ENCODE measurements at regions not wholly inside any gene's neighbourhood (a gene's known extent, or its start where the extent isn't known, plus 50 kb on each side); places are given as distances from the start of the nearest gene placed in this dataset.

GRCh38 chr16:85348065-85348840 is 236.0 kb upstream of the CIBAR2 start:
- H3K36me3 Mint-ChIP-seq (ENCODE audit: low read depth): no peaks in the 10 kb centered on the region
- no peak for DNase-seq
- intact Hi-C loops (cut with DNase I, micrococcal nuclease): no loop called here
- POLR2A ChIA-PET: no interaction called here
- no peaks in the 10 kb centered on the region for H3K4me1 Mint-ChIP-seq
- H3K4me3 Mint-ChIP-seq: no peak overlapping the region
- CTCF ChIA-PET: interaction anchor here (0.6 to 1.2 kb wide), 8 partner anchors 12 to 594 kb away, joined by 3 to 4 read pairs (median 4); no protein-coding TSS in a partner anchor
- no peak overlapping the region for H3K27ac Mint-ChIP-seq
- no peaks in the 10 kb centered on the region for H3K9me3 Mint-ChIP-seq (ENCODE audit: low read depth)
- ATAC-seq: no peak
- no peaks in the 10 kb centered on the region for H3K27me3 Mint-ChIP-seq

- no peak for ATAC-seq
- Mint-ChIP-seq H3K27me3 (no peaks in the 10 kb centered on the region), H3K36me3 (ENCODE audit: low read depth) (no peaks in the 10 kb centered on the region), H3K9me3 (ENCODE audit: low read depth) (no peaks in the 10 kb centered on the region), H3K27ac (no peak overlapping the region), H3K4me1 (no peaks in the 10 kb centered on the region), H3K4me3 (no peak overlapping the region)
- no peak for DNase-seq
- ChIA-PET POLR2A (no interaction called here), CTCF (interaction anchor here (0.7 kb wide), 1 partner anchor 10 kb away, joined by 5 read pairs; no protein-coding TSS in a partner anchor)
- intact Hi-C loops (cut with DNase I, micrococcal nuclease): no loop called here
Measured at GRCh38 chr16:85348911-85349334, 236.7 kb upstream of the CIBAR2 start.

DNA sequence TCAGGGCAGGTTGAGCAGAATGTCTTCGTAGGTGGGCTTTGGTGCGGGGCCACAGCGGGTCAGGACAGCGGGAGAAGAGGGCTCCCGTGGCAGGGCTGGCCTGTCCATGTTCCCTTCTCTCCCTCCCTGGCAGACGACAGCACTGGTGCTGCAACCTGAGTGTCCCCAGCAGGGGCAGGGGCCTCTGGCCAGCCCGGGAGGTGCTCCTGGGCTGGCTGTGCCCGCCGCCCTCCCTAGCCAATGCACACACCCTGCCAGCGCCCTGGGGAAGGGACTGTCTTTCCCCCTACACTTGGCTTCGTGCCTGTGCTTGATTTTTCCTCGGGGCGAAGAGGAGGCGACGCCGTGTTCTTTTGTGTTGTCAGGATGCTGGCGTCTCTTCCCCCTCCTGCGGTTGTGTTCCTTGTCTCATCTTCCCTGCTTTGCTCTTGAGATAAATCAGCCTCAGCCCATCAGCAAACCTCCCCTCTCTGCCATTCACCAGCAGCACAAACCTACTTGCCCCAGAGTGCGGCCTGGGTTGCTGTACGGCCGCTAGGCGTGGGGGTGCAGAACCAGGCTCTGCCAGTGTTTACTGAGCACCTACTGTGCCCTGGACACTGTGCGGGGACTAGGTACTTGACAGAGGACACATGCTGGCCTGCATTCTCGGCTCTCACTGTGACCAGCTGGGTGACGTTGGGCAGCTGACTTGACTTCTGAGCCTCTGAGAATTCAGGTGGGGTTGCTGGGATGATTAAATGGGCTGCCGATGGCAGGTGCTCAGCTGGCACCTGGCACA is 237.3 kb upstream of the CIBAR2 start:
- no peak for ATAC-seq
- CTCF ChIA-PET: interaction anchor here (0.7 to 1.0 kb wide), 3 partner anchors 11 to 41 kb away, joined by 3 to 5 read pairs (median 4); no protein-coding TSS in a partner anchor

DNA sequence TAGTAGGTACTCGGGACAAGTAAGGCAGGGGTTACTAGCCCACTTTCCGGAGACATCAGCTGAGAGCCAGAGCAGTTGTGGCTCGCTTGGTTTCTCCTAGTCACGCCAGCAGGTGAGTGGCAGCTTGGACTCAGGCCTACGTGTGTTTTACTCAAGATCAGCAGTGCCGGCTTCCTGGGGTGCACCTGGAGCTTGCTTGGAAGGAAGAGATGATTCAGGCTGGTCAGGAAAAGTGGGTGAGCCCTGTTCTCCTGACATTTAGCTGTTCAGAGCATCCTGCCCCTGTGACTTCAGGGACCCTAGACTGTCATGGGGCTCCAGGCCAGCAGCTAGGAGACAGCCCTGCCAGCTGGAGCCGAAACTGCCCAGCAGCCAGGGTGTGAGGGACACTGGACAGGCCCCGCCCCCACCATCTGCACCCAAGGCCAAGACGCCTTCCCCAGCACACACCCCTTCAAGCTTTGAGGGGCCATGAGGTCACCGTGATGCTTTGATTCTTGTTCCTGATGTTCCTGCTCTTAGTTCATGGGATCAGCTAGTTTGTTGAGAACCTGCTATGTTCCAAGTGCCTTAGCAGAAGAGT is 238.0 kb upstream of the CIBAR2 start:
- ATAC-seq (no peak), DNase-seq (no peak)
- Mint-ChIP-seq H3K4me3 (no peak overlapping the region), H3K27me3 (no peaks in the 10 kb centered on the region), H3K36me3 (ENCODE audit: low read depth) (no peaks in the 10 kb centered on the region), H3K27ac (no peak overlapping the region), H3K4me1 (no peaks in the 10 kb centered on the region), H3K9me3 (ENCODE audit: low read depth) (no peaks in the 10 kb centered on the region)
- POLR2A ChIA-PET: no interaction called here
- CTCF ChIA-PET: interaction anchor here (0.8 to 1.0 kb wide), 2 partner anchors 17 to 40 kb away, joined by 3 to 4 read pairs; no protein-coding TSS in a partner anchor
- intact Hi-C loops (cut with DNase I, micrococcal nuclease): no loop called here

More for the DNA sequence above, 237.3 kb upstream of the CIBAR2 start:
- intact Hi-C loops (cut with DNase I, micrococcal nuclease): no loop called here
- Mint-ChIP-seq H3K4me1 (no peaks in the 10 kb centered on the region), H3K4me3 (no peak overlapping the region), H3K36me3 (ENCODE audit: low read depth) (no peaks in the 10 kb centered on the region), H3K27ac (no peak overlapping the region), H3K9me3 (ENCODE audit: low read depth) (no peaks in the 10 kb centered on the region), H3K27me3 (no peaks in the 10 kb centered on the region)
- POLR2A ChIA-PET: no interaction called here
- no peak for DNase-seq

DNA sequence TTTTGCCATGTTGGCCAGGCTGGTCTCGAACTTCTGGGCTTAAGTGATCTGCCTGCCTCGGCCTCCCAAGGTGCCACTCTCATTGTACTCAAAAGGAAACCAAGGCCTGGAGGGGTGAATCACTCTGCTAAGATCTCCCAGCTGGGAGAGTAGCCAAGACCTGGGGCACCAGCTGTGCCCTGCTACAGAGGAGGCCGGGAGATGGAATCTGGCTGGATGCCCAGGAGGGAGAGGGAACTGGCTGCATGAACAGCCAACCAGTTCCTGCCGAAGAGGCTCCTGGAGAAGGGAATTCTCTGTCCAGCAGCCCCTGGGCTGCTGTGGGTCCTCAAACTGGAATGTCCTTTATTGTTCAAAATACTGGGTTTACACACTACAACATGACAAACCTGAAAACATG is 238.7 kb upstream of the CIBAR2 start:
- DNase-seq (no peak), ATAC-seq (no peak)
- intact Hi-C loops (cut with DNase I, micrococcal nuclease): no loop called here
- Mint-ChIP-seq H3K4me1 (no peaks in the 10 kb centered on the region), H3K27me3 (no peaks in the 10 kb centered on the region), H3K27ac (no peak overlapping the region), H3K9me3 (ENCODE audit: low read depth) (no peaks in the 10 kb centered on the region), H3K4me3 (no peak overlapping the region), H3K36me3 (ENCODE audit: low read depth) (no peaks in the 10 kb centered on the region)
- ChIA-PET CTCF (interaction anchor here (1.0 kb wide), 1 partner anchor 39 kb away, joined by 4 read pairs; no protein-coding TSS in a partner anchor), POLR2A (no interaction called here)

GRCh38 chr16:85353013-85353412 is 240.7 kb upstream of the CIBAR2 start:
- ChIA-PET POLR2A (no interaction called here), CTCF (no interaction called here)
- no peaks in the 10 kb centered on the region for H3K27me3 Mint-ChIP-seq
- no peaks in the 10 kb centered on the region for H3K4me1 Mint-ChIP-seq
- H3K4me3 Mint-ChIP-seq: no peak overlapping the region
- no peak overlapping the region for H3K27ac Mint-ChIP-seq
- ATAC-seq (no peak), DNase-seq (no peak)
- intact Hi-C loops (cut with DNase I, micrococcal nuclease): no loop called here
- no peaks in the 10 kb centered on the region for H3K9me3 Mint-ChIP-seq (ENCODE audit: low read depth)
- H3K36me3 Mint-ChIP-seq (ENCODE audit: low read depth): no peaks in the 10 kb centered on the region

- intact Hi-C loops (cut with DNase I, micrococcal nuclease): no loop called here
- Mint-ChIP-seq H3K36me3 (ENCODE audit: low read depth) (no peaks in the 10 kb centered on the region), H3K27ac (no peak overlapping the region), H3K4me3 (no peak overlapping the region), H3K27me3 (no peaks in the 10 kb centered on the region), H3K4me1 (no peaks in the 10 kb centered on the region), H3K9me3 (ENCODE audit: low read depth) (no peaks in the 10 kb centered on the region)
- ChIA-PET CTCF (no interaction called here), POLR2A (no interaction called here)
- ATAC-seq (no peak), DNase-seq (no peak)
Measured at GRCh38 chr16:85353839-85354685, 241.8 kb upstream of the CIBAR2 start.

GRCh38 chr16:85354686-85355514 is 242.6 kb upstream of the CIBAR2 start:
- no peaks in the 10 kb centered on the region for H3K36me3 Mint-ChIP-seq (ENCODE audit: low read depth)
- H3K4me1 Mint-ChIP-seq: no peaks in the 10 kb centered on the region
- ChIA-PET POLR2A (no interaction called here), CTCF (interaction anchor here (1.1 kb wide), 1 partner anchor 12 kb away, joined by 3 read pairs; no protein-coding TSS in a partner anchor)
- no peak overlapping the region for H3K27ac Mint-ChIP-seq
- intact Hi-C loops (cut with DNase I, micrococcal nuclease): no loop called here
- no peak overlapping the region for H3K4me3 Mint-ChIP-seq
- no peaks in the 10 kb centered on the region for H3K27me3 Mint-ChIP-seq
- ATAC-seq: peak; percentile 26
- no peak for DNase-seq
- no peaks in the 10 kb centered on the region for H3K9me3 Mint-ChIP-seq (ENCODE audit: low read depth)

- Mint-ChIP-seq H3K36me3 (ENCODE audit: low read depth) (no peaks in the 10 kb centered on the region), H3K4me3 (no peak overlapping the region), H3K27ac (no peak overlapping the region), H3K9me3 (ENCODE audit: low read depth) (no peaks in the 10 kb centered on the region), H3K4me1 (no peaks in the 10 kb centered on the region), H3K27me3 (no peaks in the 10 kb centered on the region)
- ChIA-PET CTCF (interaction anchor here (1.1 kb wide), 1 partner anchor 11 kb away, joined by 3 read pairs; no protein-coding TSS in a partner anchor), POLR2A (no interaction called here)
- ATAC-seq (no peak), DNase-seq (no peak)
- intact Hi-C loops (cut with DNase I, micrococcal nuclease): no loop called here
Measured at GRCh38 chr16:85355515-85355837, 243.2 kb upstream of the CIBAR2 start.

DNA sequence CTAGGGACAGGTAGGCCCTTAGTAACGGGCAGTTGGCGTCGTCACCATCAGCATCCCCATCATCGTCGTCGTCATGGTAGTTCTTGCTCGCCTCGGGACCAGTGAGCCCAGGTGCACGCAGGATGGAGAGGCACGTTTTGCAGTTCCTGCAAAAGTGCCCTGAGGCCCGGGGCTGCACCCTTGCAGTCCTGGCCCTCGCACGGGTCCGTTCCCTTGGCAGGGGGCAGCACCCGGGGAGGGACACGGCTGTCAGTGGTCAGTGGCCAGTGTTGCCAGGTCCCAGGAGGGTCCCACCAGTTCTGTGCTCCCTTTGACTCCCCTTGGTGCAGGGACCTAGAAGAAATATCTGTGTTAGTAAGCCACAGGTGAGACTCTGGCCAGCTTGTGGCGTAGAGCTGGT is 243.9 kb upstream of the CIBAR2 start:
- DNase-seq (no peak), ATAC-seq (no peak)
- no peaks in the 10 kb centered on the region for H3K9me3 Mint-ChIP-seq (ENCODE audit: low read depth)
- no peaks in the 10 kb centered on the region for H3K4me1 Mint-ChIP-seq
- no peak overlapping the region for H3K27ac Mint-ChIP-seq
- ChIA-PET POLR2A (no interaction called here), CTCF (no interaction called here)
- no peaks in the 10 kb centered on the region for H3K27me3 Mint-ChIP-seq
- intact Hi-C loops (cut with DNase I, micrococcal nuclease): no loop called here
- H3K4me3 Mint-ChIP-seq: no peak overlapping the region
- H3K36me3 Mint-ChIP-seq (ENCODE audit: low read depth): no peaks in the 10 kb centered on the region
